OCI-M2 (cell line): ENCODE measurements at regions not wholly inside any gene's neighbourhood (a gene's known extent, or its start where the extent isn't known, plus 50 kb on each side); places are given as distances from the start of the nearest gene placed in this dataset.
"Not testable (repeated sequence)": the region's sequence is repeated elsewhere in the genome, so short reads cannot be mapped to it uniquely, and the experiment has no call there.

Experiments
- DNase-seq: peaks from one replicate; lab custom pipeline; 2025; ENCODE audit not compliant: unreplicated experiment; lab: John Stamatoyannopoulos, UW

DNA sequence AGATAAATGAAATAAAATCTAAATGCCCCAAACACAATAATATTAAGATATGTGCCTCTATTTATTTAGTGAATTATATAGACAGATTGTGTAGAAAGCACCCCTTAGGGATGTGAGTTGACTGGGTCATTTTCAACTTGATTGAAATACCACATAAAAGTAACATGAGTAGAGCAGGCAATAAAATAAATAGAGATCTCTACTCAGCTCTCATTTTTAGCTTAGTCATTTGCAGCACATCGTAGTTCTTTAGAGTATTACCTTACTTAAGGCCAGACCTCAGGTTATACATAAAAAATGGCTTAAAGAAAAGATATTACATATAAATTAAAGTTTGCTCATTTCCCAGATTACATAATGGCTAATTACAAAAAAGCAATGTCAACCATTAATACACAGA lies 1525.6 kb upstream of the PRR20A start:
- DNase-seq, result no peak

DNA sequence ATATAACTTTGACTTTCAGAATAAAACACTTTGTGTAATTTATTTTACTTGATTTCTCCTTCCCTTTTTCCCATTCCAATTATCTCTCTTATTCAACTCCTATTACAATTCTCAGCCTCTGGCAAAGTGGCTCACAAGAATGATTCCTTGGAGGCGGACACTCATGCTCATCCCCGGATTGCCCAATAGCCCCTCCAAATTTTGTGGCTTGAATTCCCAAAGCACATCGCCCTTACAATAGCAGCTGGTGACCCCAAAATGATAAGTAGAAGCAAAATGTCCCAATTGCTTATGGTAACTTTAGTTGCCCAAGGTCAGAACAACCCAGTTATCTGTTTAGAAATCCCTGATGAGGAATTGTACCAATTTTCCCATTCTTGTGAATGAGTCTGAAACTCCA lies 1523.5 kb upstream of the PRR20A start:
- no peak for DNase-seq

DNA sequence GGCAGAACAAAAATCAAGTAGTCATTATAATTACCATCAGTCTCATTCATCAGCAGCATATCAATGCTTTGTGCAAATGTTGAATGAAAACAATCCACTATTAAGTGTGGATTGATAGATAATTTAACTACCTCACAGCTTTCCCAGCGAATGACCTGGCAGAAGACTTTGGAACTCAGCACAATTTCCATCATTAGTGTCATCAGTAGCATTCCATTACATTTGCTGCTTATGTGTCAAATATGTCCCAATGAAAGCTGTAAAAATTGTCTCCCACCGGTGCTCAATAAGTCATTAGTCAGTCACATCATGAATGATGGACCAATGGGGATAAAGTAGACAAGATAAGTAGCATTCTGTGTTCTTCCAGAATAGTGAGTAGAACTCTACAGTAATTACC lies 1513.5 kb upstream of the PRR20A start:
- DNase-seq, result no peak

DNA sequence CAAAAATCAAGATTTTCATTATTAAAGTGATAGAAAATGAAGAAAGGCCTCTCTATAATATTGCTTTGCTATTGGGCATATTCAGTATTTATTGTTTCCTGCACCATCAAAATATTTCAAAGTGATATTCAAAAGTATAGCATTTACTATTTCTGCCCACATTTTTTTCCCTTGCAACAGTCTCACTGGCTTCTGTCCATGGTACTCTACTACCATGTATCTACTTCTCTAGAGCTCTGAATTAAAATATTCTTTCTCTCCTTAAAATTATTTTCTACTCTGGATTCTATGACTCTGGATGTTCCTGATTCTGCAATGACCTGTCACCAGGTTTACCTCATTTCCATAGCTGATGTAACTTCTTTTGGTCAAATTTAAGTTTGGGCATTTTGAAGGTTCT lies 1508.3 kb upstream of the PRR20A start:
- DNase-seq, result no peak

DNA sequence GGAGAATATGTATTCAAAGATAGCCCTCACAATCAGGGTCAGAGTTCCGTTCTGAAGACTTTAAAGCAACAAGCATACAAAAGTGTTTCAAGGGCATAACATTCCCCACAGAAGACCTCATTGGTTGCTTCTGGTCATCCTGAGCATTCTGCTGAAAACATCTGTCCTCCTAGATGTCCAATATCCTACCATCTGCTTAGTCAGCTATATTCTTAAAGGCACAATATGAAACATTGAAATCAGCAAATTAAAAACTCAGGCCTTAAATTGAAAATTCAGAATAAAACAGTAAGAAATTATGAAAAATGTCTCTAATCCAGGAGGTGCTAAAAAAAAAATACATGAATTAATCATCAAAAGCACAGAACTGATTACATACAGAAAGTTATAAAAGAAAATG lies 1491.2 kb upstream of the PRR20A start:
- no peak for DNase-seq

DNA sequence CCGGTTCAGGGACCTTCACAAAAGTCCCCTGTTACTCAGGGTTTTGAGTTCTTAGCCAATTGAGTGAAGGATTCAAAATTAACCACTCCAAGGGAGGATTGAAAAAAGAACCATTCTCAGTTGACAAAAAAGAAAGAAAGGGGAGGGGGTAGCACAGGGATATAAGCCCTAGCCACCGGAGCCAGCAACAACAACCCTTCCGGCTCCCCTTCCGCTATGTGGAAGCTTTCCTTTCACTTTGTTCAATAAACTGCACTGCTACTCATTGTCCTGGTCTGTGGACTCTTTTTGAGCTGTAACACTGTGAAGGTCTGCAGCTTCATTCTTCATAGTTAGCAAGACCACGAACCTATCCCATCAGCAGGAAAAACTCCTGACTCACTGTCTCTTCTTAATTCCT lies 1488.1 kb upstream of the PRR20A start:
- no peak for DNase-seq

DNA sequence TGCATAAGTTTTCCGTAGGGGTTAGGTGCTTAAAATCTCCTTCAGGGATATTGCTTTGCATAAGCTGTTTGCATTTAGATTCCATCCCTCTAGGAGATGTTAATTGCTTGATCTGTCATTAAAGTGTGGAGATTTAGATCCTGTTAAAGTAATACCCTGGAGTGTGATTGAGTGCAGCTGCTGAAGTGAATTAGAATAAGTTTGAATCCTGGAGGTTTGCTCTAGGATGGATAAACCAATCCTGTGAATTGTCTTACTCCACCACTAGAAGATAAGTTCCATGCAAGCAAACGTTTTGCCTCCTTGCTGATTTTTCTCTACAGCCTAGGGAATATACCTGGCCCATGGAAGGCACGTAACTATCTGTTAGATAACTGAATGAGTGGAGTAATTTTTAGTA lies 1487.2 kb upstream of the PRR20A start:
- DNase-seq, result no peak

DNA sequence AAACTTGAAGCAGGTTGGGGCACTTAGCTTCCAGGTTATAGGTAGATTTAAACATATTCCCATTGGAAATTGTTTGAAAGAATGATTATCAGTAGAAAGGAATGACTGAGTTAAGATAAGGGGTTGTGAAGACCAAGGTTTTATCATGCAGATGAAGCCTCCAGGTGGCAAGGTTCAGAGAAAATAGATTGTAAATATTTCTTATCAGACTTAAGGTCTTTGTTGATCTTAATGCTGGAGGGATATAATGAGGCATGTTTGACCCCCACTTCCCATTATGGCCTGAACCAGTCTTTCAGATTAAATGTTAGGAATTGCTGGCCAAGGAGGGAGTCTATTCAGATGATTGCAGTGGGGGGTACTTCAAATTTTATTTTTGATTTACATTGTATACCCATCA lies 1486.5 kb upstream of the PRR20A start:
- DNase-seq, result no peak

DNA sequence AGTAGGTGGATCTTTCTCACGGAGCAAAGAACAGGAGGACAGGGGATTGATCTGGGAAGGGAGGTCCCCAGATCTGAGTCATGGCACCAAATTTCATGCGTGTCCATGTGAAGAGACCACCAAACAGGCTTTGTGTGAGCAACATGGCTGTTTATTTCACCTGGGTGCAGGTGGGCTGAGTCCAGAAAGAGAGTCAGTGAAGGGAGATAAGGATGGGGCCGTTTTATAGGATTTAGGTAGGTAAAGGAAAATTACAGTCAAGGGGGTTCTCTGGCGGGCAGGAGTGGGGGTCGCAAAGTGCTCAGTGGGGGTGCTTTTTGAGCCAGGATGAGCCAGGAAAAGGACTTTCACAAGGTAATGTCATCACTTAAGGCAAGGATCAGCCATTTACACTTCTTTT lies 1480.5 kb upstream of the PRR20A start:
- not testable (repeated sequence) for DNase-seq

DNA sequence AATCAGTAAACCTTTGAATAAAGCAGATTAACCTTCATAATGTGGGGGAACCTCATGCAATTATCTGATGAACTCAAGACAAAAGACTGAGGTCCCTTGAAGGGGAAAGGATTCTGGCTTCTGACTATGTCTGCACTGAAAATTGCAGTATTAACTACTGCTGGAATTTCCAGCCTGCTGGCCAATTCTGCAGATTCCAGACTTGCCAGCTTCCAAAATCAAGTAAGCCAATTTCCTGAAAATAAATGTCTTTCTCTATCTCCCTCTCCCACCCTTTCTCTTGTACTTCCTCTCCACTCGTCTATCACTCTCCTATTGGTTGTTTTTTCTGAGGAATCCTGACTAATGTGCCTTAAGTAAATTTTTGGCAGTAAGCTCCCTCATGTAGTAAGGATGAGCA lies 1479.9 kb upstream of the PRR20A start:
- DNase-seq, result no peak

DNA sequence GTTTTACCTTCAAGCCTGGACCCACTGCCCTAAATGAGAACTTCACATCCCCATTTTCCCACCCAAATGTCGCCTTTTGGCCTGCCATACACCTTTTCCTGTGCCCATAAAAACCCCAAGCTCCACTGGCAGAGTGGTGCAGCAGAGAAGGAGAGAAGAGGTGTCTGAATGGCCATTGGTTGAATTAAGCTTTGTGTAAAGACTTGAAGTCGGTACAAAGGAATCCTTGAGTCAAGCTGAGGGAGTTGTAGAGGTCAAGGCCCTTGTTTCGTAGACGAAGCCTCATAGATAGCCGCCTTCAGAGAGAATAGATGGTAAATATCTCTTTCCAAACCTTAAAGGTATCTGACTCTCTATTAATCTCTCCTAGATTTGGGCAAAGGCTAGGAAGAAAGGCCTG lies 1479.2 kb upstream of the PRR20A start:
- no peak for DNase-seq

DNA sequence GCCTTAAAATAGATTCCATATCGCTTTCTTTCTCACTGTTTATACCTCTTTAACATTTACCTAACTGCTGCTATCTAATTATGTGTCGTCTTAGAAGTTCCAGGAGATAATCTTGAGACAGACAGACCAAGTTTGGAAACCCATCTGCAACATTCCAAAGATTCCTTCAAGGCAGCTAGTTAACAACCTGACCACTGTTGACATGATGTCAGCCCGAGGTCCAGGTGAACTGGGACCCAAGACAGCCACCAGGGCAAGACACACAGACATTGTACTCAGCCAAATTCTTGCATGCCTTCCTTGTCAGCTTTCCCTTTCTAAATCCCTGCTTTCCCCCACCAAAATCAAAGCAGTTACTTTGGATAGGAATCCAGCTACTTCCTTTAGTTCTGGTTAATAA lies 1476.5 kb upstream of the PRR20A start:
- no peak for DNase-seq

DNA sequence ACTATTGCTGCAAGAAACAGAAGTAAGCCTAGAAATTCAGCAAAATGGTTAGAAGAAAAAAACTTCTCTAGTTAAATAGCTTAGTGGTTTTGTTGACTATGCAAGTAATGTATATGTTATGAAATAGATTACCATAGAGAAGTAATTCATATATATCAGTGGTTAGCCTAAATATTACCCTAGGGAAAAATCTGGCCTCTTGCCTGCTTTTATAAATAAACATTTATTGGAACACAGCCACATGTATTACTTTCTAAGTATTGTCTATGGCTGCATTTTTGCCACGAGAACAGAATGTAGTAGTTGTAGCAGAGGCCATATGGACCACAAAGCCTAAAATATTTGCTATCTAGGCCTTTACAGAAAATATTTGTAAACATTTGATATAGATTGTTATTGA lies 1471.7 kb upstream of the PRR20A start:
- DNase-seq, result no peak

DNA sequence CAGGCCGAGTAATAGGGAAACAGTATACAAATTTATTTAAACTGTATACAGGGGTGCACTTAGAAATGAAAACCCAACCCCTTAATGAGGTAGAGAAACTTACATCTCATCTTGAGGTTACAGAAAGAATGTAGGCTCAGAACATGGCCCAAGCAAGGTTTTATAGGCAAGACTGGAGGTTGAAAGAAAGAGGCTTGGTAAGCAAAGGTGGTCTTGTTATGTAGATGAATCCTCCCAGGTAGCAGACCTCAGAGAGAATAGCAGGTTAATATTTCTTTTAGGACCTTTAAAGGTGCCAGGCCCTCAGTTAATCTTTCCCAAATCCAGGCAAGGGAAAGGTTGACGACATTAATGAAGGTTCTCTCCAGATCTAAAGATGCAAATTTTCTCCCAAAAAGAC lies 1466.8 kb upstream of the PRR20A start:
- DNase-seq, result no peak

DNA sequence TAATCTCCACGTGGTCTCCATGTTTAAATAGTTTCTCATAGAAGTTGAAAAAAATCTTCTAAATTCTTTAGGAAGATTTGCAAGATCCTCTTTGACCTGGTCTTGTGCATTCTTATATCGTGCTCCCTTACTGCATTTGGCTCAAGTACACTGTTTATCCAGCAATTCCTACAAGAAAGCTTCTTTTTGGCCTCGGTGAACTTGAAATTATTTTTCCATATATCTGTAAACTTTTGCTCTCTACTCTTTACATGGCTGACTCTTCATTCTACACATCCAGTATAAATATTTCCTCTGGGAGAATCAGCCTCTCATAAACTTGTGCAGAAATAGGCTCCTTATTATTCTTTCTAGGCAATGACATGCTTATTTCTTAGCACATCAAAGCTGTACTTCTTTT lies 1457.9 kb upstream of the PRR20A start:
- DNase-seq, result no peak

DNA sequence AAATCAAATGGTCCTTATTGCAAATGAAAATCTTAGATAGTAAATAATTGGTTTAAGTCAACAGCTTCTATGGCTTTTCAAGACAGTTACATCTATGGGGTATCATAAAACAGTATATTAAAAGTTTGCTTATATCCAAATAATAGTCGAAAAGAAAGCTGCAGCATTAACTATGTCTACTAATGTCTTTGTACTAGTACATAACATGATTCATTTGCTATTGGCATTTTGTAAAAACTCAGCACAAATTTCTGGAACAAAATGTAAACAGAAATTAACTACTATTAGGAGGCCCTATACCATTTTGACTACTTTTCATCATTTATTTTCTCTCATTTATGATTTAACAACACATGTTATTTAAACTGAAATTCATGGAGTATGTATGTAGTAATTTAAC lies 1435.2 kb upstream of the PRR20A start:
- no peak for DNase-seq

DNA sequence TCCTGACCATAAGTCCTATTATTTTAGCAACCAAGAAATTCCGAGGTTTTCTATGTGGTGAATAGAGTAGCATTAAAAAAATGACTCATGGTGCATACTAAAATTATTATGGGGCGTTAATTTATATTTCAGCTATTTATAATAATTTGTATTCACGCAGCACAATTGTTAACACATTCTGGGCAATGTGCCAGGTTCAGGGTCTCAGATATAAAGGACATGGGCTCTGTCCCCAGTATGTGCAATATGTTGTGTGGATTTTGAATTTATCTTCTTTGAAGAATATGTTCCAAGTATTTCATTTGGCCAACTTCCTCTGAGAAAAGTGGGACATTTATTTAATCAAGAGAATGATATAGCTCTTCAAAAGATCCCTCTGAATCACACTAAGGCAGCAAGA lies 1434.7 kb upstream of the PRR20A start:
- DNase-seq, result no peak

DNA sequence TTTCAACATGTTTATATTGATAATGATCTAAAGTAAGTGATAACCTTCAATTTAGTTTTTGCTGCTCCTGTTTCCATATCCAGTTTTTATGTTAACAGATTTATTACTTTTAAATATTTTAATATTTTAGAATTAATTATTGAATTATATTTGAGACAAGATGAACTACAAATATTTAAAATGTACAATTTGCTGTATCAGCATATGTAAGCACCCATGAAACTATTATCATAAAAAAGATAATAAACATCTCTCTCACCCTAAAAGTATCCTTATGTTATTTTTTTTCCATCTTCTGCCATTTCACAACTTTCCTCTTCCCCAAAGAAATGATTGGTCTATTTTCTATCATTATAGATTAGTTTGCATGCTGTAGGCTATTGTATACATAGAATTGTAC lies 1426.6 kb upstream of the PRR20A start:
- DNase-seq, result no peak

DNA sequence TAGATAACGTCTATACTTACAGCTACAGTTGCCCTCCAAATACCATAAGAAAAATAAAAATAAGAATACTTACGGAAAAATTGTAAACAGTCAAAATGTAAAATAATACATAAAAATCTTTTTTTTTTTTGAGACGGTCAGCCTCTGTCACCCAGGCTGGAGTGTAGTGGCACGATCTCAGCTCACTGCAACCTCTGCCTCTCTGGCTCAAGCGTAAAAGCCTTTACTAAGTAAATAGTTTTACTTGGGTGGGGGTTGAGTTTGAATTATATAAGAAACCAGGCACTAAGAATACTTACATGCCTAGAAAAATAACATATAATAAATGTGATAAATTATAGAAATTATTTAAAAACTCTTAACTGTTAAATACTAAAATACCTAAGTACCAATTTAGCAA lies 1413.0 kb upstream of the PRR20A start:
- no peak for DNase-seq

DNA sequence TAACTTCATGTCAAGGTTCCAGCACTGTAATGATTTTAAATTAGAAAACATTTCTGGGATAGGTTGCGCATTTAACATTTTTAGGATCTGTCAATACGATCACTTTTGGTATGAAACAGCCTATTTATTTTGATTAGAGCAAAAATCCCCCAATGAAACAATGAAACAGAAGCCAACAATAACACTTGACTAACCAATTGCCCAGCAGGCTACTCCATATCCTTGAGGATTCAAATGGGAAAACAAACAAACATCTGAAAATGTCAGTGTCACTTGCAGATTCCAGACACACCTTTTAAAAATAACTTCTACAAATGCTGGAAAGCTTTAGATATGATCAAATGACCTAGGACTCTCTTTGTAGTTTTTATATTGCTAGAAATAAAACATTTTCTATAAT lies 1412.5 kb upstream of the PRR20A start:
- no peak for DNase-seq

DNA sequence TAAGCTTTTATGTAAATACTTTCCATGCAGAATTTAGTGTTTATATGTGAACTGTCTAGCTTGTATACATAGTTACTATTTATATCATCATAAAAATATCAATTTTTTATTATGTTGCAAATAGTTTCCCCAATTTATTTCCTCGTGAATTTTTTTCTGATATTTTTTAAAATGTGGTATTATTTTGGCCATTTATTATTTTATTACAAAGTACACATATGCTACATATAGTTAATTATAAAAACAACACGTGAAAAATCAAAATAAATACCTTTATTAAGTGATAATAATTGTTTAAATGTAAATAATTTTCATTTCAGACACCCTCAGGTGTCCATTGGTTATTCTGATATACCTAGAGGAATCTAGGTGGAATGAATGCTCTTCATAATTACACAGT lies 1394.9 kb upstream of the PRR20A start:
- no peak for DNase-seq

DNA sequence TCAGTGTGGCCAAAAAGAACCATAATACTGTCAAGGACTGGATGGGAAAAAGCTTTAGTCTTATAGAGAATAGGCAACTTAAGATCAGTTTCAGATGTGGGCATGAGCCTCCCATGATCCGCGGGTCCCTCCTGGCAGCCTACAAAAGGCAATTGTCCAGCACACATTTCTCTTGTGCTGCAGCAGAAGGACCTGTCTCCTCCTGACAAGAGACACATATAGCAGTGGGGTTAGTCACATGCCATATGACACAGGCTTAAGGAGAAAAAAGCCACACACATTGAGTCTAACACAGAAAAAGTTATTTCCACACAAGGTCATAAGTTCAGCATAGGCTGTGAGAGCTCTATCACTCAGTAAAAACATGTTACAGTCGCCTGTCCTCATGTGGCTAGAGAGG lies 1378.7 kb upstream of the PRR20A start:
- DNase-seq, result no peak

DNA sequence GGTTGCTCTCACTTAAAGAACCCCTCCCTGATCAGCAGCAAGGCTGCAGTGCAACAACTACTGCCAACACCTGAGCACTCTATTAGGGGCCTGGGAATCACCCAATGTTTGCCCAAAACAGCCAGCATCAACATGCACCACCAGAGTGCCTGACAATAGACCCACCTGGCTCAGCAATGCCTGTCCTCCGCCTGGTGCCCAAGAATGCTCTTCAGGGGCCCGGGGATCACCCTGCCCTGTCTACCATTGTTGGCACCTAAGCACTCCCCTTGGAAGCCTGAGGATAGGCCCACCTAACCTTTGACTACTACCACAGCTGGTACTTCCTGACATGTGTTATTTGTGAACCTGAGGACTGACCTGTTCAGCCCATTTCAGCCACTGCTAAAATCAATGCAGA lies 1363.1 kb upstream of the PRR20A start:
- DNase-seq, result no peak

DNA sequence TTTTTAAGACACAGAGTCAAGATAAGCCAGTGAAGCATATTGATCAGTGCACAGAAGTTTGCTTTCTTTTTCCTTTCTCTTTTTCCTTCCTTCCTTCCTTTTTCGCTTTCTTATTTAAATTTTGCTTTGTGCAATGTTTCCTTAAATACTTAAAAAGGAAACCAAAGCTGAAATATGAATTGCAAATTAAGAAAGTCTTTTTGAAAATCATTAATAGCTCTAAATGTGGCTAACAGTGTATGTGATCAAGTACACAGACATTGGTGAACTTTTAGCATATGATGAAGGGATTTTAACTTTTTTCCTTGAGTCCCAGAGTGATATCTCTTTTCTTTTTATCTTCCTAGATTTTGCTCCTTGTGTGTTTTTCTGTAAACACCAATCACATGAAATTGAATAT lies 1356.9 kb upstream of the PRR20A start:
- DNase-seq, result no peak
